ENCODE measurements at regions not wholly inside any gene's neighbourhood (a gene's known extent, or its start where the extent isn't known, plus 50 kb on each side); places are given as distances from the start of the nearest gene placed in this dataset.

DNA sequence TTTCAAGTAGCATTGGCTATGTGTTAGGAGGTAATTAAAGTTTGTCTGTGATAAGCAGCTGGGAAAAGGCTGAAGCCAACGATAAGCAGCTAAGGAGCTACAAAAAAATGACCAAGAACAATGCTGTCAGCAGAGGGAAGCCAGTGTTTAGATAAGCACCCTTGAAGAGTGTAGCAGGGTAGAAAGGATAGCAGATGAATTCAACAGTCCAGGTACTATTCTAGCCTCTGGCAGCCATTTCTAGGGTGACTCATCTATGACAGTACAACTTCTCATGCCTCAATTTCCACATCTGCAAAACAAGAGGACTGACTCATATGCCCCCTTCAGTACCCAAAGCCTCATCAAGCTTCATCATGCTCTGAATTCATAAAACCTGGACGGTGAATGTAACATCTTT lies 617.6 kb upstream of the UBE2E2 start:
- TF ChIP-seq, protein P1, sequence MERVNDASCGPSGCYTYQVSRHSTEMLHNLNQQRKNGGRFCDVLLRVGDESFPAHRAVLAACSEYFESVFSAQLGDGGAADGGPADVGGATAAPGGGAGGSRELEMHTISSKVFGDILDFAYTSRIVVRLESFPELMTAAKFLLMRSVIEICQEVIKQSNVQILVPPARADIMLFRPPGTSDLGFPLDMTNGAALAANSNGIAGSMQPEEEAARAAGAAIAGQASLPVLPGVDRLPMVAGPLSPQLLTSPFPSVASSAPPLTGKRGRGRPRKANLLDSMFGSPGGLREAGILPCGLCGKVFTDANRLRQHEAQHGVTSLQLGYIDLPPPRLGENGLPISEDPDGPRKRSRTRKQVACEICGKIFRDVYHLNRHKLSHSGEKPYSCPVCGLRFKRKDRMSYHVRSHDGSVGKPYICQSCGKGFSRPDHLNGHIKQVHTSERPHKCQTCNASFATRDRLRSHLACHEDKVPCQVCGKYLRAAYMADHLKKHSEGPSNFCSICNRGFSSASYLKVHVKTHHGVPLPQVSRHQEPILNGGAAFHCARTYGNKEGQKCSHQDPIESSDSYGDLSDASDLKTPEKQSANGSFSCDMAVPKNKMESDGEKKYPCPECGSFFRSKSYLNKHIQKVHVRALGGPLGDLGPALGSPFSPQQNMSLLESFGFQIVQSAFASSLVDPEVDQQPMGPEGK (CRISPR knock-in tag; IDR thresholded peaks at IDR 0.05; ENCODE audit: borderline replicate concordance): no peak
- TF ChIP-seq RARB (CRISPR knock-in tag; IDR thresholded peaks at IDR 0.05) (no peak), ZFP3 (CRISPR knock-in tag; IDR thresholded peaks at IDR 0.05) (no peak), OSR1 (CRISPR knock-in tag; IDR thresholded peaks at IDR 0.05) (no peak), ESRRG (CRISPR knock-in tag; IDR thresholded peaks at IDR 0.05) (no peak), PPARA (CRISPR knock-in tag; IDR thresholded peaks at IDR 0.05; ENCODE audit: borderline replicate concordance) (no peak), ISL1 (CRISPR knock-in tag; IDR thresholded peaks at IDR 0.05) (no peak), ZC3H10 (CRISPR knock-in tag; IDR thresholded peaks at IDR 0.05) (no peak), ARNTL (CRISPR knock-in tag; IDR thresholded peaks at IDR 0.05; ENCODE audit: borderline replicate concordance, low read depth) (no peak), ZNF565 (CRISPR knock-in tag; conservative IDR thresholded peaks at IDR 0.05; ENCODE audit: low read depth) (no peak), TCF4 (CRISPR knock-in tag; IDR thresholded peaks at IDR 0.05; ENCODE audit: borderline replicate concordance) (no peak), GLIS3 (CRISPR knock-in tag; IDR thresholded peaks at IDR 0.05) (no peak)
- TF ChIP-seq, protein P2, sequence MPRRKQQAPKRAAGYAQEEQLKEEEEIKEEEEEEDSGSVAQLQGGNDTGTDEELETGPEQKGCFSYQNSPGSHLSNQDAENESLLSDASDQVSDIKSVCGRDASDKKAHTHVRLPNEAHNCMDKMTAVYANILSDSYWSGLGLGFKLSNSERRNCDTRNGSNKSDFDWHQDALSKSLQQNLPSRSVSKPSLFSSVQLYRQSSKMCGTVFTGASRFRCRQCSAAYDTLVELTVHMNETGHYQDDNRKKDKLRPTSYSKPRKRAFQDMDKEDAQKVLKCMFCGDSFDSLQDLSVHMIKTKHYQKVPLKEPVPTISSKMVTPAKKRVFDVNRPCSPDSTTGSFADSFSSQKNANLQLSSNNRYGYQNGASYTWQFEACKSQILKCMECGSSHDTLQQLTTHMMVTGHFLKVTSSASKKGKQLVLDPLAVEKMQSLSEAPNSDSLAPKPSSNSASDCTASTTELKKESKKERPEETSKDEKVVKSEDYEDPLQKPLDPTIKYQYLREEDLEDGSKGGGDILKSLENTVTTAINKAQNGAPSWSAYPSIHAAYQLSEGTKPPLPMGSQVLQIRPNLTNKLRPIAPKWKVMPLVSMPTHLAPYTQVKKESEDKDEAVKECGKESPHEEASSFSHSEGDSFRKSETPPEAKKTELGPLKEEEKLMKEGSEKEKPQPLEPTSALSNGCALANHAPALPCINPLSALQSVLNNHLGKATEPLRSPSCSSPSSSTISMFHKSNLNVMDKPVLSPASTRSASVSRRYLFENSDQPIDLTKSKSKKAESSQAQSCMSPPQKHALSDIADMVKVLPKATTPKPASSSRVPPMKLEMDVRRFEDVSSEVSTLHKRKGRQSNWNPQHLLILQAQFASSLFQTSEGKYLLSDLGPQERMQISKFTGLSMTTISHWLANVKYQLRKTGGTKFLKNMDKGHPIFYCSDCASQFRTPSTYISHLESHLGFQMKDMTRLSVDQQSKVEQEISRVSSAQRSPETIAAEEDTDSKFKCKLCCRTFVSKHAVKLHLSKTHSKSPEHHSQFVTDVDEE (CRISPR knock-in tag; IDR thresholded peaks at IDR 0.05): no peak
- TF ChIP-seq, protein P3, sequence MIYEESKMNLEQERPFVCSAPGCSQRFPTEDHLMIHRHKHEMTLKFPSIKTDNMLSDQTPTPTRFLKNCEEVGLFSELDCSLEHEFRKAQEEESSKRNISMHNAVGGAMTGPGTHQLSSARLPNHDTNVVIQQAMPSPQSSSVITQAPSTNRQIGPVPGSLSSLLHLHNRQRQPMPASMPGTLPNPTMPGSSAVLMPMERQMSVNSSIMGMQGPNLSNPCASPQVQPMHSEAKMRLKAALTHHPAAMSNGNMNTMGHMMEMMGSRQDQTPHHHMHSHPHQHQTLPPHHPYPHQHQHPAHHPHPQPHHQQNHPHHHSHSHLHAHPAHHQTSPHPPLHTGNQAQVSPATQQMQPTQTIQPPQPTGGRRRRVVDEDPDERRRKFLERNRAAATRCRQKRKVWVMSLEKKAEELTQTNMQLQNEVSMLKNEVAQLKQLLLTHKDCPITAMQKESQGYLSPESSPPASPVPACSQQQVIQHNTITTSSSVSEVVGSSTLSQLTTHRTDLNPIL (CRISPR knock-in tag; IDR thresholded peaks at IDR 0.05; ENCODE audit: low read depth): no peak

Data from SK-N-SH treated with all-trans-retinoic acid at 6 μM for 48 hours (cell line).